T-helper 17 cell (primary cell): ENCODE measurements at regions not wholly inside any gene's neighbourhood (a gene's known extent, or its start where the extent isn't known, plus 50 kb on each side); places are given as distances from the start of the nearest gene placed in this dataset.
"Not testable (repeated sequence)": the region's sequence is repeated elsewhere in the genome, so short reads cannot be mapped to it uniquely, and the experiment has no call there.

Experiments
- ATAC-seq: fragments of 150-1000 bp; cut with Tn5 transposase; 2 replicates; pipeline ENCODE4 v1.10.0; 2021; ENCODE audit warnings: mild to moderate bottlenecking, moderate library complexity
- DNase-seq, 3 donors: peaks; one replicate each; pipeline versions ENCODE4 v3.0.0 to v3.0.0-alpha.2; 2020 to 2021
- H3K9me3 ChIP-seq: one replicate; pipeline ENCODE4 v1.7.0; 2013; ENCODE audit warnings: low read length, mild to moderate bottlenecking; ENCODE audit not compliant: control insufficient read depth, poor library complexity, severe bottlenecking
- H3K27ac Mint-ChIP-seq: one replicate; pipeline ENCODE4 v1.8.0; 2022; ENCODE audit warnings: mild to moderate bottlenecking, moderate library complexity, mixed read lengths
- H3K27me3 Mint-ChIP-seq: one replicate; pipeline ENCODE4 v1.8.0; 2022; ENCODE audit warnings: mixed read lengths
- H3K36me3 Mint-ChIP-seq: one replicate; pipeline ENCODE4 v1.8.0; 2022; ENCODE audit warnings: low read depth, mixed read lengths
- H3K4me1 Mint-ChIP-seq: one replicate; pipeline ENCODE4 v1.8.0; 2022; ENCODE audit warnings: mild to moderate bottlenecking, mixed read lengths
- H3K4me3 Mint-ChIP-seq: one replicate; pipeline ENCODE4 v1.8.0; 2022; ENCODE audit warnings: mild to moderate bottlenecking, moderate library complexity, mixed read lengths

- H3K9me3 ChIP-seq: no peaks in the 10 kb centered on the region
- Mint-ChIP-seq H3K27me3 (peaks cover 26% of the 10 kb centered on the region), H3K4me3 (no peak overlapping the region), H3K4me1 (no peaks in the 10 kb centered on the region), H3K36me3 (no peaks in the 10 kb centered on the region), H3K27ac (no peak overlapping the region)
- ATAC-seq (no peak), DNase-seq (no peak)
Observed at GRCh38 chr13:78131346-78131745, 212.7 kb upstream of the EDNRB start.

- H3K9me3 ChIP-seq: no peaks in the 10 kb centered on the region
- Mint-ChIP-seq H3K36me3 (no peaks in the 10 kb centered on the region), H3K4me3 (no peak overlapping the region), H3K27me3 (peaks cover 35% of the 10 kb centered on the region), H3K4me1 (no peaks in the 10 kb centered on the region), H3K27ac (no peak overlapping the region)
- DNase-seq: no peak
- ATAC-seq: no peak
Observed at GRCh38 chr13:78129823-78130222, 211.2 kb upstream of the EDNRB start.

- Mint-ChIP-seq H3K4me3 (no peak overlapping the region), H3K36me3 (peaks cover 2% of the 10 kb centered on the region), H3K27me3 (peaks cover 39% of the 10 kb centered on the region), H3K27ac (no peak overlapping the region), H3K4me1 (no peaks in the 10 kb centered on the region)
- DNase-seq (no peak), ATAC-seq (no peak)
- no peaks in the 10 kb centered on the region for H3K9me3 ChIP-seq
Observed at GRCh38 chr13:78129359-78129758, 210.7 kb upstream of the EDNRB start.

- peaks cover 59% of the 10 kb centered on the region for H3K27me3 Mint-ChIP-seq
- peaks cover 2% of the 10 kb centered on the region for H3K36me3 Mint-ChIP-seq
- H3K4me3 Mint-ChIP-seq: no peak overlapping the region
- DNase-seq: no peak
- ATAC-seq: no peak
- no peaks in the 10 kb centered on the region for H3K9me3 ChIP-seq
- H3K27ac Mint-ChIP-seq: no peak overlapping the region
- H3K4me1 Mint-ChIP-seq: peaks cover 5% of the 10 kb centered on the region
Observed at GRCh38 chr13:78121459-78122348, 203.1 kb upstream of the EDNRB start.

- Mint-ChIP-seq H3K36me3 (peaks cover 2% of the 10 kb centered on the region), H3K4me1 (peaks cover 5% of the 10 kb centered on the region), H3K27ac (no peak overlapping the region), H3K27me3 (peaks cover 56% of the 10 kb centered on the region), H3K4me3 (no peak overlapping the region)
- ATAC-seq: no peak
- no peak for DNase-seq
- H3K9me3 ChIP-seq: no peaks in the 10 kb centered on the region
Observed at GRCh38 chr13:78121001-78121400, 202.4 kb upstream of the EDNRB start.

- not testable (repeated sequence) for H3K4me3 Mint-ChIP-seq, ATAC-seq, H3K4me1 Mint-ChIP-seq, DNase-seq, H3K36me3 Mint-ChIP-seq, H3K27ac Mint-ChIP-seq, H3K9me3 ChIP-seq
- H3K27me3 Mint-ChIP-seq: peaks cover 50% of the 10 kb centered on the region
Observed at GRCh38 chr13:78120144-78120543, 201.5 kb upstream of the EDNRB start.

GRCh38 chr13:78117070-78117469, 198.4 kb upstream of the EDNRB start:
- ATAC-seq, H3K4me1 Mint-ChIP-seq, H3K9me3 ChIP-seq, DNase-seq, H3K27ac Mint-ChIP-seq, H3K4me3 Mint-ChIP-seq, H3K36me3 Mint-ChIP-seq: not testable (repeated sequence)
- H3K27me3 Mint-ChIP-seq: peaks cover 27% of the 10 kb centered on the region

- Mint-ChIP-seq H3K27ac (no peak overlapping the region), H3K4me3 (no peak overlapping the region)
- ATAC-seq: no peak
Observed at GRCh38 chr13:78105656-78106055, 187.0 kb upstream of the EDNRB start.

GRCh38 chr13:78103936-78104335, 185.3 kb upstream of the EDNRB start:
- ATAC-seq: no peak
- Mint-ChIP-seq H3K4me1 (no peaks in the 10 kb centered on the region), H3K4me3 (no peak overlapping the region)

More at GRCh38 chr13:78105656-78106055, 187.0 kb upstream of the EDNRB start:
- H3K9me3 ChIP-seq: no peaks in the 10 kb centered on the region
- no peak for DNase-seq
- Mint-ChIP-seq H3K36me3 (no peaks in the 10 kb centered on the region), H3K4me1 (no peaks in the 10 kb centered on the region), H3K27me3 (peaks cover 5% of the 10 kb centered on the region)

GRCh38 chr13:78102741-78103140, 184.1 kb upstream of the EDNRB start:
- DNase-seq (no peak), ATAC-seq (no peak)
- Mint-ChIP-seq H3K4me1 (no peaks in the 10 kb centered on the region), H3K36me3 (no peaks in the 10 kb centered on the region), H3K27me3 (peaks cover 5% of the 10 kb centered on the region), H3K4me3 (no peak overlapping the region), H3K27ac (no peak overlapping the region)
- no peaks in the 10 kb centered on the region for H3K9me3 ChIP-seq

More at GRCh38 chr13:78103936-78104335, 185.3 kb upstream of the EDNRB start:
- no peak overlapping the region for H3K27ac Mint-ChIP-seq
- no peaks in the 10 kb centered on the region for H3K36me3 Mint-ChIP-seq
- peaks cover 5% of the 10 kb centered on the region for H3K27me3 Mint-ChIP-seq
- DNase-seq: no peak
- H3K9me3 ChIP-seq: no peaks in the 10 kb centered on the region

GRCh38 chr13:78102121-78102677, 183.6 kb upstream of the EDNRB start:
- H3K4me3 Mint-ChIP-seq: no peak overlapping the region
- H3K9me3 ChIP-seq: no peaks in the 10 kb centered on the region
- H3K36me3 Mint-ChIP-seq: no peaks in the 10 kb centered on the region
- H3K27me3 Mint-ChIP-seq: peaks cover 5% of the 10 kb centered on the region
- no peak overlapping the region for H3K27ac Mint-ChIP-seq
- no peak for DNase-seq
- no peaks in the 10 kb centered on the region for H3K4me1 Mint-ChIP-seq
- no peak for ATAC-seq

GRCh38 chr13:78100486-78100885, 181.9 kb upstream of the EDNRB start:
- no peak for ATAC-seq
- no peak overlapping the region for H3K4me3 Mint-ChIP-seq
- no peaks in the 10 kb centered on the region for H3K9me3 ChIP-seq
- no peak for DNase-seq
- no peaks in the 10 kb centered on the region for H3K36me3 Mint-ChIP-seq
- no peaks in the 10 kb centered on the region for H3K4me1 Mint-ChIP-seq
- H3K27me3 Mint-ChIP-seq: peaks cover 5% of the 10 kb centered on the region
- no peak overlapping the region for H3K27ac Mint-ChIP-seq

GRCh38 chr13:78098249-78098648, 179.6 kb upstream of the EDNRB start:
- Mint-ChIP-seq H3K27ac (no peak overlapping the region), H3K27me3 (no peaks in the 10 kb centered on the region), H3K4me3 (no peak overlapping the region), H3K36me3 (no peaks in the 10 kb centered on the region), H3K4me1 (no peaks in the 10 kb centered on the region)
- ATAC-seq (no peak), DNase-seq (no peak)
- H3K9me3 ChIP-seq: no peaks in the 10 kb centered on the region

- Mint-ChIP-seq H3K4me3 (no peak overlapping the region), H3K27me3 (no peaks in the 10 kb centered on the region), H3K36me3 (no peaks in the 10 kb centered on the region), H3K4me1 (no peaks in the 10 kb centered on the region), H3K27ac (no peak overlapping the region)
- DNase-seq (no peak), ATAC-seq (no peak)
- H3K9me3 ChIP-seq: no peaks in the 10 kb centered on the region
Observed at GRCh38 chr13:78096221-78096620, 177.6 kb upstream of the EDNRB start.
